ENCODE measurements at regions not wholly inside any gene's neighbourhood (a gene's known extent, or its start where the extent isn't known, plus 50 kb on each side); places are given as distances from the start of the nearest gene placed in this dataset.

- TF ChIP-seq RAD21 (conservative IDR thresholded peaks at IDR 0.05) (no peak), POLR2AphosphoS5 (IDR thresholded peaks at IDR 0.05) (no peak), EZH2 (IDR thresholded peaks at IDR 0.05; ENCODE audit: borderline replicate concordance, insufficient read depth, low read length, poor library complexity, severe bottlenecking) (no peak), EP300 (conservative IDR thresholded peaks at IDR 0.05; ENCODE audit: poor library complexity, severe bottlenecking) (no peak), TAF1 (IDR thresholded peaks at IDR 0.05; ENCODE audit: low read depth) (no peak), REST (IDR thresholded peaks at IDR 0.05; ENCODE audit: borderline replicate concordance) (no peak)
- TF ChIP-seq, protein P1, sequence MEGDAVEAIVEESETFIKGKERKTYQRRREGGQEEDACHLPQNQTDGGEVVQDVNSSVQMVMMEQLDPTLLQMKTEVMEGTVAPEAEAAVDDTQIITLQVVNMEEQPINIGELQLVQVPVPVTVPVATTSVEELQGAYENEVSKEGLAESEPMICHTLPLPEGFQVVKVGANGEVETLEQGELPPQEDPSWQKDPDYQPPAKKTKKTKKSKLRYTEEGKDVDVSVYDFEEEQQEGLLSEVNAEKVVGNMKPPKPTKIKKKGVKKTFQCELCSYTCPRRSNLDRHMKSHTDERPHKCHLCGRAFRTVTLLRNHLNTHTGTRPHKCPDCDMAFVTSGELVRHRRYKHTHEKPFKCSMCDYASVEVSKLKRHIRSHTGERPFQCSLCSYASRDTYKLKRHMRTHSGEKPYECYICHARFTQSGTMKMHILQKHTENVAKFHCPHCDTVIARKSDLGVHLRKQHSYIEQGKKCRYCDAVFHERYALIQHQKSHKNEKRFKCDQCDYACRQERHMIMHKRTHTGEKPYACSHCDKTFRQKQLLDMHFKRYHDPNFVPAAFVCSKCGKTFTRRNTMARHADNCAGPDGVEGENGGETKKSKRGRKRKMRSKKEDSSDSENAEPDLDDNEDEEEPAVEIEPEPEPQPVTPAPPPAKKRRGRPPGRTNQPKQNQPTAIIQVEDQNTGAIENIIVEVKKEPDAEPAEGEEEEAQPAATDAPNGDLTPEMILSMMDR (IDR thresholded peaks at IDR 0.05; ENCODE audit: poor library complexity, severe bottlenecking): no peak
Observed at GRCh38 chr2:71736986-71737385, 283.6 kb downstream of the DYSF start.

Measured in neural cell (in vitro differentiated cells).